CD4-positive, alpha-beta T cell (primary cell): ENCODE measurements at regions not wholly inside any gene's neighbourhood (a gene's known extent, or its start where the extent isn't known, plus 50 kb on each side); places are given as distances from the start of the nearest gene placed in this dataset.

Experiments used
- ATAC-seq: fragments of 200-7000 bp; cut with Tn5 transposase; one replicate; pipeline ENCODE4 v1.10.0; 2022; ENCODE audit warnings: mild to moderate bottlenecking; ENCODE audit not compliant: poor library complexity
- CTCF ChIA-PET: fragments of 350-600 bp; sonication (Branson Sonifier 250); formaldehyde crosslinking; loops from one replicate; lab custom pipeline; 2021; ENCODE audit warnings: antibody characterized with exemption, inconsistent platforms; lab: Charles Lee
- POLR2A ChIA-PET: fragments of 350-600 bp; sonication (Branson Sonifier 250); formaldehyde crosslinking; loops from one replicate; lab custom pipeline; 2021; ENCODE audit warnings: antibody characterized with exemption, inconsistent platforms; lab: Charles Lee
- DNase-seq, 14 experiments: peaks; one replicate each; pipeline ENCODE4 v3.0.0-alpha.2; 2013 to 2020; ENCODE audit warnings: mixed read lengths in 2 of 14
- H3K27ac ChIP-seq, 2 donors: one replicate each; pipeline versions ENCODE4 v1.5.1 to v1.7.0; 2013; ENCODE audit warnings: low read length in 2 of 2, low read depth in 1 of 2, mild to moderate bottlenecking in 1 of 2
- H3K27me3 ChIP-seq, 2 experiments: 1 replicate in 1 of 2; 2 replicates in 1 of 2; pipeline versions ENCODE4 v1.6.1 to v1.7.0; 2013; ENCODE audit warnings: low read length in 2 of 2, control low read depth in 1 of 2, mild to moderate bottlenecking in 1 of 2, moderate library complexity in 1 of 2; ENCODE audit not compliant: insufficient read depth in 2 of 2, control insufficient read depth in 1 of 2
- H3K36me3 ChIP-seq: one replicate; pipeline ENCODE4 v1.6.1; 2013; ENCODE audit warnings: low read length, control low read depth; ENCODE audit not compliant: insufficient read depth
- H3K4me1 ChIP-seq: one replicate; pipeline ENCODE4 v1.6.1; 2013; ENCODE audit warnings: low read length, control low read depth; ENCODE audit not compliant: insufficient read depth
- H3K4me3 ChIP-seq: one replicate; pipeline ENCODE4 v1.5.1; 2013; ENCODE audit warnings: mild to moderate bottlenecking, low read length, moderate library complexity
- H3K9me3 ChIP-seq, 2 experiments: 1 replicate in 1 of 2; 2 replicates in 1 of 2; pipeline versions ENCODE4 v1.6.1 to v1.7.0; 2013; ENCODE audit warnings: low read length in 2 of 2, mild to moderate bottlenecking in 2 of 2, control low read depth in 1 of 2, moderate library complexity in 1 of 2; ENCODE audit not compliant: control insufficient read depth in 1 of 2, insufficient read depth in 1 of 2
- H3K27ac Mint-ChIP-seq: one replicate; pipeline ENCODE4 v1.8.0; 2020; ENCODE audit warnings: mixed read lengths
- H3K27me3 Mint-ChIP-seq: one replicate; pipeline ENCODE4 v1.8.0; 2021; ENCODE audit warnings: mixed read lengths
- H3K36me3 Mint-ChIP-seq: one replicate; pipeline ENCODE4 v1.8.0; 2021; ENCODE audit warnings: low read depth, mixed read lengths
- H3K4me1 Mint-ChIP-seq: one replicate; pipeline ENCODE4 v1.8.0; 2021; ENCODE audit warnings: low read depth, mixed read lengths
- H3K4me3 Mint-ChIP-seq: one replicate; pipeline ENCODE4 v1.8.0; 2020; ENCODE audit warnings: mild to moderate bottlenecking, mixed read lengths
- H3K9me3 Mint-ChIP-seq: one replicate; pipeline ENCODE4 v1.8.0; 2020; ENCODE audit warnings: mixed read lengths
- intact Hi-C, 2 experiments: fragments of 100-400 bp; cut with DNase I in 1 of 2; cut with micrococcal nuclease in 1 of 2; formaldehyde crosslinking; loops; one replicate each; pipeline versions ENCODE4 v1.15.1 to v1.9.0; 2023 to 2025; cut with DNase I, micrococcal nuclease
- TF ChIP-seq, protein P1 (sequence below): fragments of 200-600 bp; IDR thresholded peaks from one replicate; pipeline ENCODE4 v1.8.0; 2022; ENCODE audit warnings: antibody characterized with exemption, mild to moderate bottlenecking

DNA sequence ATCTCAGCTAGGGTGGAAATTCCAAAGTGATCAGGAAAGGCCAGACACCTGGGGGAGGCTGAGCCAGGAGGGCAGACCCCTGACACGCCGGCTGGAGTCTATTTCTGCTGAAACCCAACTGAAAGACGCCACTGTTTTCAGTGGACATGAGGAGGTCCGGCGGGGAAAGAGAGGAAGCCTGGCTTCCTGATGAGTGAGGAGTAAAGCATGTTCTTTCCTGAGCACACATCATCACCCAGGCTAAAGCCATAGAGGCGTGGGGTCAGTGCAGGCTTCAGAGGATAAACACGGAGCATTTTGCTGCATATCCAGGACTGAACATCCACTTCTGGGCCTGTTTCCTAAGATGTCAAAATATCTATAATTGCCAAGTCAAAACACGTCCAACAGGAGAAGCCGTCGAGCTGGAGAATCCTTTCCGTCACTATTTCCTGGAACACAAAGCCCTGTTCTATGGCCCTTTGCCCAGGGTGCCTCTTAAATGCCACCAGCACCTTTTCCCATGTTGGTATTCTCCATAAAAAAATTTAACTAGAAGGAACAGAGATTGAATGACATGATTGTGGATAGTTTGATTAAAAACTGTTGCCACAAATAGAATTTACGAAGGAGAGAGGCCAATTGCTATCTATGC, 597.9 kb upstream of the ADAMTS16 start:
- Histone ChIP-seq H3K27me3 (no peaks in the 10 kb centered on the region), H3K9me3 (peaks cover 5 to 42% of the 10 kb centered on the region in 2 experiments), H3K36me3 (no peaks in the 10 kb centered on the region), H3K4me1 (no peaks in the 10 kb centered on the region), H3K27ac (no peak overlapping the region), H3K4me3 (no peak overlapping the region)
- ATAC-seq (no peak), DNase-seq (no peak)
- H3K9me3 Mint-ChIP-seq: peaks cover 4% of the 10 kb centered on the region
- TF ChIP-seq, protein P1, sequence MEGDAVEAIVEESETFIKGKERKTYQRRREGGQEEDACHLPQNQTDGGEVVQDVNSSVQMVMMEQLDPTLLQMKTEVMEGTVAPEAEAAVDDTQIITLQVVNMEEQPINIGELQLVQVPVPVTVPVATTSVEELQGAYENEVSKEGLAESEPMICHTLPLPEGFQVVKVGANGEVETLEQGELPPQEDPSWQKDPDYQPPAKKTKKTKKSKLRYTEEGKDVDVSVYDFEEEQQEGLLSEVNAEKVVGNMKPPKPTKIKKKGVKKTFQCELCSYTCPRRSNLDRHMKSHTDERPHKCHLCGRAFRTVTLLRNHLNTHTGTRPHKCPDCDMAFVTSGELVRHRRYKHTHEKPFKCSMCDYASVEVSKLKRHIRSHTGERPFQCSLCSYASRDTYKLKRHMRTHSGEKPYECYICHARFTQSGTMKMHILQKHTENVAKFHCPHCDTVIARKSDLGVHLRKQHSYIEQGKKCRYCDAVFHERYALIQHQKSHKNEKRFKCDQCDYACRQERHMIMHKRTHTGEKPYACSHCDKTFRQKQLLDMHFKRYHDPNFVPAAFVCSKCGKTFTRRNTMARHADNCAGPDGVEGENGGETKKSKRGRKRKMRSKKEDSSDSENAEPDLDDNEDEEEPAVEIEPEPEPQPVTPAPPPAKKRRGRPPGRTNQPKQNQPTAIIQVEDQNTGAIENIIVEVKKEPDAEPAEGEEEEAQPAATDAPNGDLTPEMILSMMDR: no peak
- no peaks in the 10 kb centered on the region for H3K27me3 Mint-ChIP-seq
- CTCF ChIA-PET: no interaction called here
- H3K4me1 Mint-ChIP-seq: no peaks in the 10 kb centered on the region
- POLR2A ChIA-PET: no interaction called here
- no peaks in the 10 kb centered on the region for H3K36me3 Mint-ChIP-seq
- no peak overlapping the region for H3K27ac Mint-ChIP-seq
- intact Hi-C loops: no loop called here
- no peak overlapping the region for H3K4me3 Mint-ChIP-seq

DNA sequence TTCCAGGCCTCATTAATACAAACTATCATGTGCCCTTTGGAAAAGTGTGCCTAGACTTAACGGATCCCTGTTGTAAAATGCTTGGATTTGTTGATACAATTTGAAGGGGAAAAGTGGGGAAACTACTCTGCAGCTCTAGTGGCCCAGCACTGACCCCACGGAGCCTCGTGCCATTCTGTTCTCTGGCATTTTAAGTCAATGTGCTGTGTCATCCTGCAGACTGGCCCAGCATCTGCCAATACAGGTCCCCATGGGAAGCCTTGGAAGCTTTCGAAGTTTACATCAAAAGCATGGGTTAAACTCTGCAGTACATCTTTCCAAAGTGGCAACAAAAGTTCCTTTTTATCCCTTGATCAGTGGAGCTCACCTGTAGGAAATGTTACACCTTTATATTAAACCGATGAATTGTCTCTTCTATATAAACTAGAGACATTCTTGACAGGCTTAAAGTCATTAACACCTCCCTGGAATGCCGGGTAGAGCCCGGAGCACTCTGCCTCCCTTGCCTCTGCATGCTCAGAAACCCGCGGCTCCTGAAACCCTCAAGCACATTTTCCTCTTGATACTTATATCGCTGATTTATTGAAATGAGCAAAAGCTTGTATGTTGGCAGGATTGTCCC, 596.0 kb upstream of the ADAMTS16 start:
- Histone ChIP-seq H3K27ac (no peak overlapping the region), H3K4me3 (no peak overlapping the region), H3K9me3 (peaks cover 5 to 34% of the 10 kb centered on the region in 2 experiments), H3K36me3 (no peaks in the 10 kb centered on the region), H3K4me1 (no peaks in the 10 kb centered on the region), H3K27me3 (no peaks in the 10 kb centered on the region)
- Mint-ChIP-seq H3K27me3 (no peaks in the 10 kb centered on the region), H3K36me3 (no peaks in the 10 kb centered on the region), H3K4me1 (no peaks in the 10 kb centered on the region), H3K9me3 (peaks cover 4% of the 10 kb centered on the region), H3K4me3 (no peak overlapping the region), H3K27ac (no peak overlapping the region)
- CTCF ChIA-PET: no interaction called here
- POLR2A ChIA-PET: no interaction called here
- DNase-seq: no peak
- TF ChIP-seq, protein P1: no peak
- intact Hi-C loops: no loop called here
- no peak for ATAC-seq

DNA sequence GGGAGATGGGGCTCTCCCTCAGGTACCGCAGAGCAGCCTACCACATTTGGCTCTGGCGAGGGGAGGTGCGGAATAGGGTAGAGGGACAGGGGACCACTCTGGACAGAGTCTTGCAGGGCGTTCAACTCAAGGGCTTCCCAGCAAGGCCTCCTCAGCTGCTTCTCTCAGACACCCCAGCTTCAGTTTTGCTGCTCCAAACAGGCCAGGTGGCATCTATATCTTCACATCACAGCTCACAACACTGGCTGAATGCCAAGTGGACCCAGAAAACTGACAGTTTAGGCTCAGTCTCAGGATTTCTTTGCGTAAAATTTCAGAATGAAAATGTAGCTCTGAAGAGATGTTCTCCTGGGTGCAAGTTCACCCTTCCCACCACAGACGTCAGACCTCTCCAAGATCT, 592.6 kb upstream of the ADAMTS16 start:
- TF ChIP-seq, protein P1: no peak
- H3K27me3 Mint-ChIP-seq: no peaks in the 10 kb centered on the region
- DNase-seq: no peak
- Histone ChIP-seq H3K4me1 (no peaks in the 10 kb centered on the region), H3K27me3 (no peaks in the 10 kb centered on the region), H3K4me3 (no peak overlapping the region), H3K36me3 (no peaks in the 10 kb centered on the region), H3K9me3 (peaks cover 5 to 19% of the 10 kb centered on the region in 2 experiments), H3K27ac (no peak overlapping the region)
- ChIA-PET POLR2A (no interaction called here), CTCF (no interaction called here)
- H3K9me3 Mint-ChIP-seq: peaks cover 5% of the 10 kb centered on the region
- H3K4me3 Mint-ChIP-seq: no peak overlapping the region
- no peaks in the 10 kb centered on the region for H3K36me3 Mint-ChIP-seq
- H3K27ac Mint-ChIP-seq: no peak overlapping the region
- H3K4me1 Mint-ChIP-seq: no peaks in the 10 kb centered on the region
- intact Hi-C loops: no loop called here
- no peak for ATAC-seq
